NCI-H524 (cell line): ENCODE measurements at regions not wholly inside any gene's neighbourhood (a gene's known extent, or its start where the extent isn't known, plus 50 kb on each side); places are given as distances from the start of the nearest gene placed in this dataset.
"Not testable (repeated sequence)": the region's sequence is repeated elsewhere in the genome, so short reads cannot be mapped to it uniquely, and the experiment has no call there.

Experiments used
- DNase-seq, 2 experiments: peaks; one replicate each; lab custom pipeline; 2025; lab: John Stamatoyannopoulos, UW

DNA sequence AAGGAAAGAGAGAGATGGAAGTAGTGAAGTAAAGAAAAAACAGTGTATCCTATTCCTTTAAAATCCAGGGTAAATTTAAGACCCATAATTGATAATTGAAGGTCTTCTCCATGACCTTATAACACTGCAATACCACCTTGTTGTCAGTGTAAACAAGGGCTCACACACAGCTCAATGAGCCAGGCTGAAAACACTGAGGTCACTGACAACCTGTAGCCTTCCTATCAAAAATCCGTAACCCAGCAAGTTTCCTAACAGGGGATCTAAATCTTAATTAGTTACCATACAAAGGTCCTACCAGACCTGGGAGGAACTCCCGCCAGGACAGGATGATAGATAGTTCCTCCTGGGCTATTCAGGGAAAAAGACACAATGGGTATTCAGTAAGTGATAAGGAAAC is 1677.1 kb downstream of the OLFM4 start:
- DNase-seq, result no peak

DNA sequence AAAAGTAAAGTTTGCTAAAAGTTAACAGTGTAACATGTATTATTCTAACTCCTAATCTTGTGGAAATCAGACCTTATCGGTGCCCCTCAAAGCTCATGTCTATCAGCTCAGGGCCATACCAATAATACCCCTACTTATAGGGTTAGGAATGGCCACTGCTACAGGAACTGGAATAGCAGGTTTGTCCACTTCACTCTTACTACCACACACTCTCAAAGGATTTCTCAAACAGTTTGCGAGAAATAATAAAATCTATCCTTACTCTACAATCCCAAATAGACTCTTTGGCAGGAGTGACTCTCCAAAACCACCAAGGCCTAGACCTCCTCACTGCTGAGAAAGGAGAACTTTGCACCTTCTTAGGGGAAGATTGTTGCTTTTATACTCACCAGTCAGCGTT is 1677.7 kb downstream of the OLFM4 start:
- DNase-seq, result no peak

DNA sequence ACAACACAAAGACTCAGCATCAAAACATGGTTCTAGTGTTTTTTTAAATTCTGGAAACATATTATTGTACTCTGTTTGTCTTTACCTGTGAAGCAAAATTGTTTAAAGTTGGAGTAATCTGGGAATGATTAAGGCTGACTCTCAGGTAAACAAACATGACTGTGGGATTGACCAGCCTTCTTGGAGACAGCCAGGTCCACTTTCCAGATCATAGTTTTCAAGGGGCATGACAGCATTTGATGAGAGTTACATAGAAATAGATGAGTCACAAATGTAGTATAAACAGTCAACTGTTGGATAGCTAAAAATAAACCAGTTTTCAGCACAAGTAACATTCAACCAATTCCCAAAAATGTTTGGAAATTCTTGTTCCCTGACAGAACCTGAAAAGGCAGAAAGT is 1680.9 kb downstream of the OLFM4 start:
- DNase-seq, result no peak

DNA sequence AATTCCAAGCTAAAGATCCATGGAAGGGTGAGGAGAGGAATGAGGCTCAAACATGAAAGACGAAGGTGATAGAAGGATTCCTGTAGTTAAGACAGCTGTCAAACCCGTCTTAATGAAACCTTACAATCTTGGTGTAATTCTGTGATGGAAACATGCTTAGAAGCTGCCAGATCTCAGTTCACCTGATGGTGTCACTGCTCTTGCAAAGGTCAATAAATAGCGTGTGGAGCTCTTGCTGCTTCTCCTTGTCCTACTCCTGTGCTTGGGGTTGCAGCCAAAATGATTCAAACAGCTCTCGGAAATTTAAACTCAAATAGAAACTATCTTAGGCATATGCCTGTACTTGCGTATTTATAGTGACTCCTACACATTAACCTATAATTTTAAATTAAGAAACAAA is 1705.0 kb downstream of the OLFM4 start:
- peak in 1 of 2 experiments; percentile 7 for DNase-seq

DNA sequence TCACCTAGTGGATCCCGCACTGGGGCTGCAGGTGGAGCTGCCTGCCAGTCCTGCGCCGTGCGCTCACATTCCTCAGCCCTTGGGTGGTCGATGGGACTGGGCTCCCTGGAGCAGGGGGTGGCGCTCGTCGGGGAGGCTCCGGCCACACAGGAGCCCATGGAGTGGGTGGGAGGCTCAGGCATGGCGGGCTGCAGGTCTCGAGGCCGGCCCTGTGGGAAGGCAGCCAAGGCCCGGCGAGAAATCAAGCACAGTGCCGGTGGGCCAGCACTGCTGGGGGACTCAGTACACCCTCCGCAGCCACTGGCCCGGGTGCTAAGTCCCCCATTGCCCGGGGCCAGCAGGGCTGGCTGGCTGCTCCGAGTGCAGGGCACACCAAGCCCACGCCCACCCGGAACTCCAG is 1708.6 kb downstream of the OLFM4 start:
- DNase-seq, result not testable (repeated sequence)

DNA sequence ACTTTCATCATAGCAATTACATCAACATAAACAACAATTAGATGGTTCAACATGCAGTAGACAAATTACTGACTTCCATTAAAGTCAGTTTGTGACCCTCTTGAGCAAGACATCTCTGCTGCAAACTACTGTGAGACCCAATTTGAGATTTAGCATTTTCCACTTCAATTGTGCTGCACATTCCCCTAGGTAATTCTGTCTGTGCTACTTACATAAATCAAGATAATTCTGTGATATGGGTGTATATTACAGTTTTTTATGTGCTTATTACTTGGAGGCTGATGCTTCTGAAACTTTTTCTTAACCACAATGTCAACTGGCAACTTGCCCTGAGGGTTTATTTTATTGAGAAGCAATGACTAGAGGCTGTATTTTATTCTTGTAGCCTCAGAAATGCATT is 1714.4 kb downstream of the OLFM4 start:
- DNase-seq, result no peak

DNA sequence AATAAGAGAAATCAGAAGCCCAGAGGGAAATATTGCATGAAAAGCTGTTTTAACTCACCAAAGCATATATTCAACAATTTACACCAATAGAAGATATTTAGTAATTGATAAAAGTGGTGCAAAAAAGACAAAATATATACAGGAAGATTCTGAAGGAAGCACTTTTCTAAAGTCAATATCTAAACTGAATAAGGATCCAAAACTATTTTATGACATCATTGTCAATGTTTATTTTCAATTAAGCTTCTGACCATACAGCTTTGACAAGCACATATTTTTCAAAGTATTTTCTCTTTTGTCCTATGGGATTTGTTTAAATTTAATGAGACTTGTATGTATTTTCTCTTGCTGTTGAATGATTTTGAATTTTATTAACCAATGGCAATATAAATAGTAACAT is 1716.1 kb downstream of the OLFM4 start:
- no peak for DNase-seq

DNA sequence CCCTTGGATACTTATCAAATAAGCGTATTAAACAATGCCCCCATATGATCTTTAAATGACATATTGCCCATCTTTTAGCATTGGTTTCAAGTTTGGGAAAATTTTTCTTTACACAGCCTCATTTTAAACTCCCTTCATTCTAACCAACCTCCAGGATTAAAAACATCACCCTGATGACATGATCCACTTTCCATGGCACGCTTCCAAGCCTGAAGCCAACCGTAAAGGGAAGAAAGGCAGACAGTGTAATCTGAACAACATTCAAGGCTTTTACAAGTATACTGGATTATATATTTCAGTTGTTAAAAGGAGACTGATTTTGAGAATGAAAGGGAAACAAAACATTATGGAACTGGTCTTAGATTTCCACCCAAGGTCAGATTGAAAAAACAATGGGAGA is 1721.9 kb downstream of the OLFM4 start:
- DNase-seq, result peak in 1 of 2 experiments; percentile 6

DNA sequence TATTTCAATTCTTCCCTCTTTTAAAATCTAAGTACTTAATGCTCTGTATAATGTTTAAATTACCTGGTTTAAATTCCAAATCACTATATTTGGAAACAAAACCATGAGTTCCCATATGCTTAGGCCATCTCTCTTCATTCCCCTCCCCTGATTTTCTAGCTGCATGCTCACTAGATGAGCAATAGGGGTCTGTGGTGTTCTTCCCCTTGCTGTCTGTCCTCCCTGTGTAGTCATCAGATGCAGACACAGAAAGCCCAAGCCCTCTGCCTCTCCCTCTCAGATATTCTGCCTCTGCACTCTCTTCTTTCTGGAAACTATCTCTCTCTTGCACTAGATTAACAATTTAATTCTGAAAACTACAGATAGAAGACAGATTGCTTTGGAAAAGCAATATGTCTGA is 1730.2 kb downstream of the OLFM4 start:
- DNase-seq, result no peak

DNA sequence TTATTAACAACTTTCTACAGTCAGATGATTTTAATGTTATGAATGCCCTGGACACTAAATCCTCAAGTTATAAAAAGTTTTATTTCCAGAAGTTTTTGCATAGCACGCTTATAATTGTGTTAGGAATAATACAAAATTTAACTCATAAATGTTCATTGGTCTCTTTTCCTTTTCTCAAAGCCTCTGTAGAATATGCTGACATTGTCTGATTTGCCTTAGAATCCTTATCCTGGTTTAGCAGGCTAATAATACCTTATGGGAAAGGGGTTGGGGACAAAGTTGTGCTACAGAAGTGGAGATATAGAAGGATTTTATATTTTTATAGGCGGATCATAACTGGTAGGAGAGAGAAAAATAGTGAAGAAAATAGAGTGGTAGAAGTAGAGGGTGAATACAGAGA is 1739.6 kb downstream of the OLFM4 start:
- DNase-seq, result no peak

DNA sequence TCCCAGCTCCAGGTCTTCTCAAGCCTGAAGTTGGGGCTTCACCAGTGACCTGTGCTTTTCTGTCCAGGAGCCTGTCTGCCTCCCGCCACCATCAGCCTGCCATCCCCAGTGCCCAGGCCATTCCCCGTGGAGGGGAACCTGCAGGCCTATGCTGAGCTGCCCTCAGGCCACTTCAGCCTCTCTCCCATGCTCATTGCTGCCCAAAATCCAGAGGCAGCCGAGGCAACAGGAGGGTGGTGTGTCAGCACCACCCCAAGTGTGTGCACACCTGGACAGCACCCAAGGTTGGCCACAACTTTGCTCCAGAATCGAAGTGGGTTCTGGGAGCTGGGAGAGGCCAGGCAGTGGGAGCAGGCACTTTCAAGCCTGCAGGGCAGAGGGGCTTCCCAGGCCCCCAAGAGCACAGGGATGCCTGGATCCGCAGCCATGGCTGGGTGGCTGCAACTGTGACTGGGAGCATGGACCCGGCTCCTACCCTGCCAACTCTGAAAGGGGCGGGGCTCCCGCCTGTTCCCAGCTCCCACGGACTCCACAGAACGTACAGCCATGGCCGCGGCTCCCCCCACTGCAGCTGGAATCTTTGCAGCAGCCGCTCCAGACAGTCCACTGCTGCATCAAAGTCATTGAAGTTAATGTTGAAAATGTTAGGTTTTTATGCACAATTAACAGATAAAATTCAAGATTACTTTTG is 1747.0 kb downstream of the OLFM4 start:
- DNase-seq, result no peak

DNA sequence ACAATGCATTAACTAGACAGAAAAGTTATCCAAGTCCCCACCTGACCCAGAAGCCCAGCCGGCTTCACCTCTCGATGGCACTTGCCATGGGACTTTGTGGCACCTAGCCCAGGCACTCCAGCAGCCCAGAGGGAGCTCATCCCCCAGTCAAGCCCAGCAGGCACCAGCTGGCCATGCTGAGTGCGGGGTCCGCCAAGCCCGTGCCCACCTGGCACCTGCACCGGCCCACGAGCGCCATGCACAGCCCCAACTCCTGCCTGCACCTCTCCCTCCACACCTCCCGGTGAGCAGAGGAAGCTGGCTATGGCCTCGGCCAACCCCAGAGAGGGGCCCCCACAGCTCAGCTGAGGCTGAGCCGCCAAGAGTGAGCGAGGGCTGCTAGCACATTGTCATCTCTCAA is 1759.1 kb downstream of the OLFM4 start:
- no peak for DNase-seq

DNA sequence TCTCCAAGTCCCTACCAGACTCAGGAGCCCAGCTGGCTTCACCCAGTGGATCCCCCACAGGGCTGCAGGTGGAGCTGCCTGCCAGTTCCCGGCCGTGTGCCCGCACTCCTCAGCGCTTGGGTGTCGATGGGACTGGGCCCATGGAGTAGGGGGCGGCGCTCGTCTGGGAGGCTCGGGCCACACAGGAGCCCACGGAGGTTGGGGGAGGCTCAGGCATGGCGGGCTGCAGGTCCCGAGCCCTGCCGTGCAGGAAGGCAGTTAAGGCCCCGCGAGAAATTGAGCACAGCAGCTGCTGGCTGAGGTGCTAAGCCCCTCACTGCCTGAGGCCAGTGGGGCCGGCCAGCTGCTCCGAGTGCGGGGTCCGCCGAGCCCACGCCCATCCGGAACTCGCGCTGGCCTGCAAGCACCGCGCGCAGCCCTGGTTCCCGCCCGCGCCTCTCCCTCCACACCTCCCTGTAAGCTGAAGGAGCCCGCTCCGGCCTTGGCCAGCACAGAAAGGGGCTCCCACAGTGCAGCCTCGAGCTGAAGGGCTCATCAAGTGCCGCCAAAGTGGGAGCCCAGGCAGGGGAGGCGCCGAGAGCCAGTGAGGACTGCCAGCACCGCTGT is 1771.1 kb downstream of the OLFM4 start:
- DNase-seq, result no peak

DNA sequence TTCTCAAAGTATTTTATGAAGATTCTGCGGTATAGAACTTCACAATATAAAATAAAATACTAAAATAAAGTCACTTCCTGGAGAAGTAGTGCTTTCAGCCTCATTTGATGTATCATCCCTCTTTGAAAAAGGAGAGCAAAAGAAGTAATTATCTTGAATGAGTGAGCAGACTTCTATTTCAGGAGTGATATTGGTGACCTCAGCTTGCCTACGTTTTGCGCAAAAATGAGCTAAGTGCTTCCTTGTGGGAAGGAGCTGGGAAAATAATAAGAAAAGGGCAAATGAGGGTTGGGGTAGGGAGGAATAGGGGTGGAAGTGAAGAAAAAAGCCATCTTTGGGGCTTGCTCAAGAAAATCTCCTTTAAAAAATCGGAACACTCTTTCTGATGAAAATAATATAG is 1773.6 kb downstream of the OLFM4 start:
- DNase-seq, result no peak

DNA sequence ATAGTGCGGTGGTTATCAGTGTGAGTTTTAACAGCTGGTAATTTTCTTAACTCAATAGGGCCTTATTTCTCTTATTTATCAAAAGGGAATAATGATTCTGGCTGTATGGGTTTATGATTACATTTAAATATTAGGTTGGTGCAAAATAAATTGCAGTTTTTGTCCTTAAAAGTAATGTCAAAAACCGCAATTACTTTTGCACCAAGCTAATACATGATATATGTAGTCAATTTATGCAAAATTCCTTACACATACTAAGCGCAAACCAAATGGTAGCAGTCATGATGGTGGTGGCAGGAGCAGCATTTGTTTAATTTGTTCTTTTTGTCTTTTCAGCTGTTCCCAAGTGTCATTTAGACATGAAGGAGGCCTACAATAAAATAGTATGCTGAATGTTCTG is 1777.1 kb downstream of the OLFM4 start:
- no peak for DNase-seq

DNA sequence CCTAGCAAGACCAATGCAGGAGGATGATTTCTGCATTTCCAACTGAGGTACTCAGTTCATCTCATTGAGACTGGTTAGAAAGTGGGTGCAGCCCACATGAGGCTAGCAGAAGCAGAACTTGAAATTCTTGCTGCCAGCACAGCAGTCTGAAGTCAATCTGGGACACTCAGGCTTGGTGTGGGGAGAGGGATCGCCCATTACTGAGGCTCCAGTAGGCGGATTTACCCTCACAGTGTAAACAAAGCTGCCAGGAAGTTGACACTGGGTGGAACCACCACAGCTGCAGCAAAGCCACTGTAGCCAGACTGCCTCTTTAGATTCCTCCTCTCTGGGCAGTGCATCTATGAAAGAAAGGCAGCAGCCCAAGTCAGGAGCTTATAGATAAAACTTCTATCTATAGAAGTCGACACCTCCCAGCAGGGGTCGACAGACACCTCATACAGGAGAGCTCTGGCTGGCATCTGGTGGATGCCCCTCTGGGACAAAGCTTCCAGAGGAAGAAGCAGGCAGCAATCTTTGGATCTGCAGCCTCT is 1793.4 kb downstream of the OLFM4 start:
- peak in 1 of 2 experiments; percentile 54 for DNase-seq

DNA sequence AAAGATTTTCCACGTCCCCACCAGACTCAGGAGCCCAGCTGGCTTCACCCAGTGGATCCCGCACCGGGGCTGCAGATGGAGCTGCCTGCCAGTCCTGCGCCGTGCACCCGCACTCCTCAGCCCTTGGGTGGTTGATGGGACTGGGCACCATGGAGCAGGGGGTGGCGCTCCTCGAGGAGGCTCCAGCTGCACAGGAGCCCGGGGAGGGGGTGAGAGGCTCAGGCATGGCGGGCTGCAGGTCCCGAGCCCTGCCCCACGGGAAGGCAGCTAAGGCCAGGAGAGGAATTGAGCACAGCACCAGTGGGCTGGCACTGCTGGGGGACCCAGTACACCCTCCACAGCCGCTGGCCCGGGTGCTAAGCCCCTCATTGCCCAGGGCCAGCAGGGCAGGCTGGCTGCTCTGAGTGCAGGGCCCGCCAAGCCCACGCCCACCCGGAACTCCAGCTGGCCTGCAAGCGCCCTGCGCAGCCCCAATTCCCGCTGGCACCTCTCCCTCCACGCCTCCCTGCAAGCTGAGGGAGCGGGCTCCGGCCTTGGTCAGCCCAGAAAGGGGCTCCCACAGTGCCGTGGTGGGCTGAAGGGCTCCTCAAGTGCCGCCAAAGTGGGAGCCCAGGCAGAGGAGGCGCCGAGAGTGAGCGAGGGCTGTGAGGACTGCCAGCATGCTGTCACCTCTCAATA is 1800.9 kb downstream of the OLFM4 start:
- not testable (repeated sequence) for DNase-seq

DNA sequence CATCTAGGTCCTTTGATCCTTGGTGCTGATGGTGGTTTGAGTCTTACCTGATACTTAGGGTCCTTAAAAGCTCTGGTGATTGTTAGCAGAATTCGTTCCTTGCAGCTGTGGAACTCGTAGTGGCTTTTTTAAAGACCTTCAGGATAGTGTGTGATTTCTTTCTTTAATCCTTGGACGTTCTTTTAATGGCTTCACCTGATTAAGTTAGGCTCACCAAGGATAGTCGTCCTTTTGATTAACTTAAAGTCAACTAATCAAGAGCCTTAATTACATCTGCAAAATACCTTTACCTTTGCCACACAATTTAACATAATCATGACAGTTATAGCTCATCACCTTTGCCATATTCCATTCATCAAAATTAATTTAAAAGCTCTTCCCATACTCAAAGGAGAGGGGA is 1807.7 kb downstream of the OLFM4 start:
- no peak for DNase-seq

DNA sequence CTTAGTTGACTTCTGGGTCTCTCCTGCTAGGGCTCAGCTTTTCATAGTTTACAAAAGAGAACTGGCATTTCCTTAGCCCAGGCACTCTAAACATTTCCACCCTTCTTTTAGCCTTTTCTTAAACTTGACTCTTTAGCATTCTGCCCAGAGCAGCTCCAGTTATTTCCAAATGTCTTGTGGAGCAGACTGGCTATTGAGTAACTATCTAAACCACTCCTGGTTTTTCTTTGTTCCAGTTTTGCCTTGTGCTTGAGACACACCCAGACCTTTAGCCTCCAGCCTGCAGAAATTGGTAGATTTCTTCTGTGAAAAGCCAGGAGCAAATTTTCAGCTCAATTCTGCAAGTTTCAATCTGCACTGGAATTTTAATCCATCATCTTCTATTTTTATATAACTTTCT is 1813.1 kb downstream of the OLFM4 start:
- DNase-seq, result no peak

DNA sequence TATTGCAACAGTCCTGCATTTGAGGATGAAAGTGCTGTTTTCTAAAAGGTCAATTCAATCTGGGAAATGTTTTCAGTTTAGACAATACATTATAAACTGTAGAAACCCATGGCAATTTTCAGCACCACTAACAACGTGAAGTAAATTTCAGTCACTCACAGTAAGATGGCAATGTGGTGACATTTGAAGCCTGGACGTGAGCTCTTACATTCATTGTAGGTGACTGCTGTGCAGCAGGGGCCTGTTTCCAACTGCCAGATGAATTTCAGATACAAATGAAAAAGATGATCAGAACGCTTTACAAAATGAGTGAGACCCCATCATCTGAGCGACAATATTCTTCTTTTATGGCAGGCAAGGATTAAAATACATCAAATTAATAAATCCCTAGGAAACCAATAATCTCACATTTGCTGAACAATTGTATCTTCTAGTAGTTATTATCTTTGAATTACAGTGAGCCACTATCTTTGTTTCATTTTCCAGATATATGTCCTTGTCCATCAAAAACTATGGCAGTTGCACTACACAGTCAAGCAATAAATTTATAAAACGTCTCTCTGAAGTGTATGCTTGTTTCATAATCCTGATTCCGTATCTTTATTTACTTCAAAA is 1816.8 kb downstream of the OLFM4 start:
- no peak for DNase-seq

DNA sequence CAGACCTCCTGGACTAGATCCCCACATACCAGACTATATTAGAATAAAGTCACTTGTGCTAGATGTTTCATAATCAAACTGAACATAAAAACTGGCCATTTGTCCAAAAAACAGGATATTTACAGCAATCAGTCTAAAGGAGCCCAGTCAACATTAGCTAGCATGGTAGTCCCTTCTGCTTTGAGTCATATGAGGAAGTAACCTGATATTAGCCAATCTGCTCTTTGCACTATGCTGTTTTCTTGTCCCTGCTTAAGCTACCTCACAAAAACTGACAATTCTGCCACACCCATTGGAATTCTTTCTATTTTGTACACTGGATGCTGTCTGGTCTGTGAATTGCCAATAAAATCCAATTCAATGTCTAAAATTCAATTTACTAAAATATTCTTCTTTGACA is 1824.2 kb downstream of the OLFM4 start:
- DNase-seq, result peak in 1 of 2 experiments; percentile 35

DNA sequence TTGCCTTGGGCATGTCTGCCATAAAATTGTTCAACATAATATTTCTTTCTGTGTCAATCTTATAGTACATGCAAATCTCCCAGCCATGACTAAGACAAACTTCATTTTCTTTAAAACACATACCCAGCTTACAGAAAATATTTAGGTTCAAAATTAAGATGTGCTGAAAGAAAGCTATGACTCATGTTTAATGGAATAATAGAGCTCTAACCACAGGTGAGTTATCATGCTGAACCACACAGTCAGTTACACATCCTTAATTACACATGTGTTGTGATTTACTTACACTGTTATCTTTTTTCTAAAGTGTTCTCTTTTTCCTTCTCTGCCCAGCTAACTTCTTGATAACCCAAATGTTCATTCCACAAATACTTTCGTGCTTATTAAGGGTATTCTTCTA is 1831.2 kb downstream of the OLFM4 start:
- DNase-seq, result no peak

DNA sequence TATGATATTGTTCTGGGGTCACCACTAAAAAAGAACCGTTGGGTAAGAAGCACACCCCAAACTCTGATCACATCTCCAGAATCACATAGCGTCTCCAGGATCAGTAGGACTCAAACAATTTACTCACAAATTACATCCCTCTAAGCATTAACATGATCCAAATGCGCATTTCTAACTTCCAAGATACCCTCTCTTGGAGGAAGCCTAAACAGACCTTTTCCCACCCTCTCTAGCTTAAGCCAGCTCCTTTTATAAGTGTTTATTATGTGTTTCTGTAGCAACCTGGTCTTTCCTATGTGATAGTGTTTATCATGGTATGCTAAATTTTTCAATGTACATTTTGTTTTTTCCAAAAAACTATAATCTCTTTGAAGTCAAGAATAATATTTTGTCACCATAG is 1846.5 kb downstream of the OLFM4 start:
- DNase-seq, result no peak
